ENCODE measurements at regions not wholly inside any gene's neighbourhood (a gene's known extent, or its start where the extent isn't known, plus 50 kb on each side); places are given as distances from the start of the nearest gene placed in this dataset.

DNA sequence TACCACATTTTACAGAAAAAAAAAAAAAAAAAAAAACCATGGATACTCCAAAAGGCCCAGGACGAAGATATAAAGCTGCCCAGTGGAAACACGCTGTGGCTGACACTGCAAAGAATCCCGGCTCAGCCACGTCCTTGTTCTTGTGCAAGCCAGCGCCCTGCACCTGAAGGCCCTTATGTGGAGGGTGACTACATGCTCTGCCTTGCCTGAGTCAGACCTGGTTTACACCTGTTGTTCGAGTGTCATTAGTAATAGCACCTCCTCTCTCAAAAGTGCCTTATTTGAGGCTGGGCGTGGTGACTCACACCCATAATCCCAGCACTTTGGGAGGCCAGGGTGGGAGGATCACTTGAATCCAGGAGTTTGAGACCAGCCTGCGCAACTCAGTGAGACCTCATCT is 54.3 kb upstream of the ZSWIM6 start:
- TF ChIP-seq POLR2A (IDR thresholded peaks at IDR 0.05; ENCODE audit: borderline replicate concordance, extremely low read depth, insufficient read depth, insufficient read length) = no peak
- TF ChIP-seq, protein P1, sequence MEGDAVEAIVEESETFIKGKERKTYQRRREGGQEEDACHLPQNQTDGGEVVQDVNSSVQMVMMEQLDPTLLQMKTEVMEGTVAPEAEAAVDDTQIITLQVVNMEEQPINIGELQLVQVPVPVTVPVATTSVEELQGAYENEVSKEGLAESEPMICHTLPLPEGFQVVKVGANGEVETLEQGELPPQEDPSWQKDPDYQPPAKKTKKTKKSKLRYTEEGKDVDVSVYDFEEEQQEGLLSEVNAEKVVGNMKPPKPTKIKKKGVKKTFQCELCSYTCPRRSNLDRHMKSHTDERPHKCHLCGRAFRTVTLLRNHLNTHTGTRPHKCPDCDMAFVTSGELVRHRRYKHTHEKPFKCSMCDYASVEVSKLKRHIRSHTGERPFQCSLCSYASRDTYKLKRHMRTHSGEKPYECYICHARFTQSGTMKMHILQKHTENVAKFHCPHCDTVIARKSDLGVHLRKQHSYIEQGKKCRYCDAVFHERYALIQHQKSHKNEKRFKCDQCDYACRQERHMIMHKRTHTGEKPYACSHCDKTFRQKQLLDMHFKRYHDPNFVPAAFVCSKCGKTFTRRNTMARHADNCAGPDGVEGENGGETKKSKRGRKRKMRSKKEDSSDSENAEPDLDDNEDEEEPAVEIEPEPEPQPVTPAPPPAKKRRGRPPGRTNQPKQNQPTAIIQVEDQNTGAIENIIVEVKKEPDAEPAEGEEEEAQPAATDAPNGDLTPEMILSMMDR (IDR thresholded peaks at IDR 0.05 in 2 of 3, conservative IDR thresholded peaks at IDR 0.05 in 1 of 3; ENCODE audit: borderline replicate concordance in 1 of 3, insufficient read depth in 1 of 3, low read depth in 2 of 3, low read length in 2 of 3) = no peak
- TF ChIP-seq YY1 (IDR thresholded peaks at IDR 0.05; ENCODE audit: extremely low read depth, insufficient replicate concordance, low read depth, low read length) = no peak
- TF ChIP-seq EZH2 (IDR thresholded peaks at IDR 0.05) = no peak
- TF ChIP-seq RAD21 (IDR thresholded peaks at IDR 0.05; ENCODE audit: low read depth) = no peak
- TF ChIP-seq, protein P2, sequence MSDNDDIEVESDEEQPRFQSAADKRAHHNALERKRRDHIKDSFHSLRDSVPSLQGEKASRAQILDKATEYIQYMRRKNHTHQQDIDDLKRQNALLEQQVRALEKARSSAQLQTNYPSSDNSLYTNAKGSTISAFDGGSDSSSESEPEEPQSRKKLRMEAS (IDR thresholded peaks at IDR 0.05) = no peak
- TF ChIP-seq, protein P3, sequence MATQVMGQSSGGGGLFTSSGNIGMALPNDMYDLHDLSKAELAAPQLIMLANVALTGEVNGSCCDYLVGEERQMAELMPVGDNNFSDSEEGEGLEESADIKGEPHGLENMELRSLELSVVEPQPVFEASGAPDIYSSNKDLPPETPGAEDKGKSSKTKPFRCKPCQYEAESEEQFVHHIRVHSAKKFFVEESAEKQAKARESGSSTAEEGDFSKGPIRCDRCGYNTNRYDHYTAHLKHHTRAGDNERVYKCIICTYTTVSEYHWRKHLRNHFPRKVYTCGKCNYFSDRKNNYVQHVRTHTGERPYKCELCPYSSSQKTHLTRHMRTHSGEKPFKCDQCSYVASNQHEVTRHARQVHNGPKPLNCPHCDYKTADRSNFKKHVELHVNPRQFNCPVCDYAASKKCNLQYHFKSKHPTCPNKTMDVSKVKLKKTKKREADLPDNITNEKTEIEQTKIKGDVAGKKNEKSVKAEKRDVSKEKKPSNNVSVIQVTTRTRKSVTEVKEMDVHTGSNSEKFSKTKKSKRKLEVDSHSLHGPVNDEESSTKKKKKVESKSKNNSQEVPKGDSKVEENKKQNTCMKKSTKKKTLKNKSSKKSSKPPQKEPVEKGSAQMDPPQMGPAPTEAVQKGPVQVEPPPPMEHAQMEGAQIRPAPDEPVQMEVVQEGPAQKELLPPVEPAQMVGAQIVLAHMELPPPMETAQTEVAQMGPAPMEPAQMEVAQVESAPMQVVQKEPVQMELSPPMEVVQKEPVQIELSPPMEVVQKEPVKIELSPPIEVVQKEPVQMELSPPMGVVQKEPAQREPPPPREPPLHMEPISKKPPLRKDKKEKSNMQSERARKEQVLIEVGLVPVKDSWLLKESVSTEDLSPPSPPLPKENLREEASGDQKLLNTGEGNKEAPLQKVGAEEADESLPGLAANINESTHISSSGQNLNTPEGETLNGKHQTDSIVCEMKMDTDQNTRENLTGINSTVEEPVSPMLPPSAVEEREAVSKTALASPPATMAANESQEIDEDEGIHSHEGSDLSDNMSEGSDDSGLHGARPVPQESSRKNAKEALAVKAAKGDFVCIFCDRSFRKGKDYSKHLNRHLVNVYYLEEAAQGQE (IDR thresholded peaks at IDR 0.05; ENCODE audit: low read depth) = no peak
- TF ChIP-seq, protein P4, sequence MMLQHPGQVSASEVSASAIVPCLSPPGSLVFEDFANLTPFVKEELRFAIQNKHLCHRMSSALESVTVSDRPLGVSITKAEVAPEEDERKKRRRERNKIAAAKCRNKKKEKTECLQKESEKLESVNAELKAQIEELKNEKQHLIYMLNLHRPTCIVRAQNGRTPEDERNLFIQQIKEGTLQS (IDR thresholded peaks at IDR 0.05) = no peak

All from HCT116 (cell line).